Psoas muscle (tissue), 7 donors: ENCODE measurements at regions not wholly inside any gene's neighbourhood (a gene's known extent, or its start where the extent isn't known, plus 50 kb on each side); places are given as distances from the start of the nearest gene placed in this dataset.
"Not testable (repeated sequence)": the region's sequence is repeated elsewhere in the genome, so short reads cannot be mapped to it uniquely, and the experiment has no call there.

Experiments
- ATAC-seq, 4 donors: fragments of 200-7000 bp; cut with Tn5 transposase; one replicate each; pipeline ENCODE4 v1.9.1; 2020; ENCODE audit warnings: moderate library complexity in 3 of 4, mild to moderate bottlenecking in 2 of 4
- DNase-seq, 2 donors: peaks; one replicate each; pipeline ENCODE4 v3.0.0-alpha.2; 2020
- H3K27ac ChIP-seq: fragments of 200-600 bp; one replicate; pipeline ENCODE4 v1.8.0; 2022
- H3K27me3 ChIP-seq, 3 donors: fragments of 200-600 bp in 1 of 3; one replicate each; pipeline versions ENCODE4 v1.6.1 to v1.8.0; 2013 to 2022; ENCODE audit warnings: low read length in 2 of 3, mild to moderate bottlenecking in 2 of 3, moderate library complexity in 1 of 3; ENCODE audit not compliant: insufficient read depth in 3 of 3
- H3K36me3 ChIP-seq, 2 donors: fragments of 200-600 bp in 1 of 2; one replicate each; pipeline versions ENCODE4 v1.6.1 to v1.8.0; 2013 to 2022; ENCODE audit warnings: low read depth in 1 of 2, mild to moderate bottlenecking in 1 of 2, moderate library complexity in 1 of 2; ENCODE audit not compliant: insufficient read depth in 1 of 2
- H3K4me1 ChIP-seq: fragments of 200-600 bp; one replicate; pipeline ENCODE4 v1.8.0; 2022
- H3K4me3 ChIP-seq: fragments of 200-600 bp; one replicate; pipeline ENCODE4 v1.8.0; 2022; ENCODE audit warnings: mild to moderate bottlenecking
- H3K9me3 ChIP-seq: fragments of 200-600 bp; one replicate; pipeline ENCODE4 v1.8.0; 2022
- CTCF ChIP-seq: fragments of 200-600 bp; IDR thresholded peaks from one replicate; pipeline ENCODE4 v1.8.0; 2022; ENCODE audit warnings: antibody characterized with exemption
- WGBS, 3 donors: extraction: QIAGEN DNeasy Blood & Tissue Kit; methylation state at CpG; one replicate each; pipeline versions ENCODE4 v1.1.6 to v1.1.7; 2013; 5-methylcytosine and 5-hydroxymethylcytosine counted together
- intact Hi-C, 2 donors: fragments of 100-400 bp; cut with DNase I; formaldehyde crosslinking; loops; one replicate each; pipeline versions ENCODE4 v1.11.0 to v1.14.2; 2022
- donor health status: healthy with polysubstance abuse.
- donor health status: DM: no; HTN: no; CAD: no; lungs with moderate emphysema.
- donor health status: Bipolar disorder and iron deficiency.
- donor health status: healthy.
- donor health status: DM: yes; HTN: yes; CAD: no.
- donor health status: DM: no; HTN: no; CAD: no.
- donor health status: DM: yes; HTN: yes; CAD: no.

GRCh38 chr11:45000918-45001317 lies 50.2 kb upstream of the TP53I11 start:
- 81 to 93% (median 92%) methylated on average over 4 of the region's 4 CpGs for WGBS, 3 donors
- H3K9me3 ChIP-seq = no peaks in the 10 kb centered on the region
- intact Hi-C loops = no loop called here
- H3K4me3 ChIP-seq = no peak overlapping the region
- H3K27ac ChIP-seq = no peak overlapping the region
- DNase-seq = no peak
- no peaks in the 10 kb centered on the region for H3K4me1 ChIP-seq
- no peaks in the 10 kb centered on the region for H3K27me3 ChIP-seq
- no peak for TF ChIP-seq CTCF
- ATAC-seq = no peak
- no peaks in the 10 kb centered on the region for H3K36me3 ChIP-seq

GRCh38 chr11:45001466-45002165 lies 50.9 kb upstream of the TP53I11 start:
- no peaks in the 10 kb centered on the region for H3K9me3 ChIP-seq
- intact Hi-C loops = no loop called here
- TF ChIP-seq CTCF = no peak
- H3K36me3 ChIP-seq = no peaks in the 10 kb centered on the region
- ATAC-seq = no peak
- H3K27me3 ChIP-seq = no peaks in the 10 kb centered on the region
- 84 to 92% (median 88%) methylated on average over 6 of the region's 6 CpGs for WGBS, 3 donors
- no peak overlapping the region for H3K4me3 ChIP-seq
- no peak for DNase-seq
- H3K4me1 ChIP-seq = no peaks in the 10 kb centered on the region
- no peak overlapping the region for H3K27ac ChIP-seq

- TF ChIP-seq CTCF = no peak
- Histone ChIP-seq H3K4me3 (no peak overlapping the region), H3K27ac (no peak overlapping the region), H3K27me3 (no peaks in the 10 kb centered on the region), H3K4me1 (no peaks in the 10 kb centered on the region), H3K9me3 (no peaks in the 10 kb centered on the region), H3K36me3 (no peaks in the 10 kb centered on the region)
- intact Hi-C loops = no loop called here
- 90 to 96% (median 93%) methylated on average over 1 of the region's 1 CpG for WGBS, 3 donors
- no peak for DNase-seq
- no peak for ATAC-seq
Measured at GRCh38 chr11:45005106-45005505, 54.4 kb upstream of the TP53I11 start.

- Histone ChIP-seq H3K4me3 (no peak overlapping the region), H3K36me3 (no peaks in the 10 kb centered on the region), H3K27ac (no peak overlapping the region), H3K4me1 (no peaks in the 10 kb centered on the region), H3K27me3 (no peaks in the 10 kb centered on the region), H3K9me3 (no peaks in the 10 kb centered on the region)
- ATAC-seq = no peak
- intact Hi-C loops = no loop called here
- WGBS, 3 donors = 70 to 75% (median 71%) methylated on average over 8 of the region's 8 CpGs
- TF ChIP-seq CTCF = no peak
- DNase-seq = no peak
Measured at GRCh38 chr11:45007011-45007410, 56.3 kb upstream of the TP53I11 start.

GRCh38 chr11:45015983-45016382 lies 65.3 kb upstream of the TP53I11 start:
- 72 to 76% (median 73%) methylated on average over 5 of the region's 5 CpGs for WGBS, 3 donors
- intact Hi-C loops, H3K27ac ChIP-seq, DNase-seq, H3K36me3 ChIP-seq, H3K9me3 ChIP-seq, H3K4me3 ChIP-seq, ATAC-seq, H3K27me3 ChIP-seq, H3K4me1 ChIP-seq: not testable (repeated sequence)

- ATAC-seq, H3K9me3 ChIP-seq, H3K27ac ChIP-seq, H3K4me3 ChIP-seq, H3K27me3 ChIP-seq, H3K36me3 ChIP-seq, DNase-seq, intact Hi-C loops: not testable (repeated sequence)
- 87 to 95% (median 88%) methylated on average over 4 of the region's 4 CpGs for WGBS, 3 donors
- H3K4me1 ChIP-seq = peaks cover 10% of the 10 kb centered on the region
Measured at GRCh38 chr11:45016446-45016845, 65.8 kb upstream of the TP53I11 start.
